Mesendoderm (in vitro differentiated cells): ENCODE measurements at regions not wholly inside any gene's neighbourhood (a gene's known extent, or its start where the extent isn't known, plus 50 kb on each side); places are given as distances from the start of the nearest gene placed in this dataset.

Source experiments
- DNase-seq: peaks from one replicate; pipeline ENCODE4 v3.0.0; 2013
- H2AK5ac ChIP-seq: 2 replicates; pipeline ENCODE4 v1.6.1; 2013; ENCODE audit warnings: low read length, inconsistent platforms
- H2BK120ac ChIP-seq: 2 replicates; pipeline ENCODE4 v1.6.1; 2013; ENCODE audit warnings: low read depth, mild to moderate bottlenecking, low read length, moderate library complexity, mixed read lengths
- H2BK15ac ChIP-seq: replicated peaks from 2 replicates; pipeline ENCODE4 v1.6.1; 2013; ENCODE audit warnings: low read depth, mild to moderate bottlenecking, moderate library complexity
- H2BK5ac ChIP-seq: 2 replicates; pipeline ENCODE4 v1.6.1; 2013; ENCODE audit warnings: low read length, inconsistent platforms
- H3K18ac ChIP-seq: 2 replicates; pipeline ENCODE4 v1.6.1; 2013; ENCODE audit warnings: mild to moderate bottlenecking, low read length, mixed read lengths
- H3K23ac ChIP-seq: one replicate; pipeline ENCODE4 v1.6.1; 2013; ENCODE audit warnings: low read length
- H3K27ac ChIP-seq: 2 replicates; pipeline ENCODE4 v1.5.1; 2013; ENCODE audit warnings: low read depth, mild to moderate bottlenecking, inconsistent platforms, low read length, moderate library complexity
- H3K27me3 ChIP-seq: 2 replicates; pipeline ENCODE4 v1.6.1; 2013; ENCODE audit warnings: low read length, control low read depth, mild to moderate bottlenecking, inconsistent platforms; ENCODE audit not compliant: insufficient read depth, poor library complexity
- H3K36me3 ChIP-seq: 2 replicates; pipeline ENCODE4 v1.6.1; 2013; ENCODE audit warnings: low read length, inconsistent platforms; ENCODE audit not compliant: control insufficient read depth, insufficient read depth
- H3K4ac ChIP-seq: one replicate; pipeline ENCODE4 v1.6.1; 2013; ENCODE audit warnings: low read depth, mild to moderate bottlenecking, low read length, moderate library complexity
- H3K4me1 ChIP-seq: 2 replicates; pipeline ENCODE4 v1.6.1; 2013; ENCODE audit warnings: low read depth, low read length, inconsistent platforms; ENCODE audit not compliant: control insufficient read depth
- H3K4me2 ChIP-seq: 2 replicates; pipeline ENCODE4 v1.6.1; 2013; ENCODE audit warnings: low read length
- H3K4me3 ChIP-seq: 2 replicates; pipeline ENCODE4 v1.5.1; 2013; ENCODE audit warnings: mild to moderate bottlenecking, low read length
- H3K56ac ChIP-seq: one replicate; pipeline ENCODE4 v1.6.1; 2013; ENCODE audit warnings: low read length
- H3K79me1 ChIP-seq: 2 replicates; pipeline ENCODE4 v1.6.1; 2013; ENCODE audit warnings: low read length, inconsistent platforms
- H3K79me2 ChIP-seq: 2 replicates; pipeline ENCODE4 v1.6.1; 2013; ENCODE audit warnings: mild to moderate bottlenecking, low read length; ENCODE audit not compliant: control insufficient read depth, insufficient read depth
- H3K9ac ChIP-seq: 2 replicates; pipeline ENCODE4 v1.6.1; 2013; ENCODE audit warnings: low read length, inconsistent platforms
- H4K5ac ChIP-seq: one replicate; pipeline ENCODE4 v1.6.1; 2013; ENCODE audit warnings: low read length
- H4K8ac ChIP-seq: one replicate; pipeline ENCODE4 v1.6.1; 2013; ENCODE audit warnings: low read depth, mild to moderate bottlenecking, control low read depth, low read length, moderate library complexity
- WGBS: extraction: QIAGEN DNeasy Blood & Tissue Kit; methylation state at CpG from one replicate; pipeline ENCODE4 v1.1.7; 2013; ENCODE audit warnings: low lambda C conversion rate, missing lambda C conversion rate; ENCODE audit not compliant: insufficient coverage; ENCODE audit errors: extremely low coverage; 5-methylcytosine and 5-hydroxymethylcytosine counted together

DNA sequence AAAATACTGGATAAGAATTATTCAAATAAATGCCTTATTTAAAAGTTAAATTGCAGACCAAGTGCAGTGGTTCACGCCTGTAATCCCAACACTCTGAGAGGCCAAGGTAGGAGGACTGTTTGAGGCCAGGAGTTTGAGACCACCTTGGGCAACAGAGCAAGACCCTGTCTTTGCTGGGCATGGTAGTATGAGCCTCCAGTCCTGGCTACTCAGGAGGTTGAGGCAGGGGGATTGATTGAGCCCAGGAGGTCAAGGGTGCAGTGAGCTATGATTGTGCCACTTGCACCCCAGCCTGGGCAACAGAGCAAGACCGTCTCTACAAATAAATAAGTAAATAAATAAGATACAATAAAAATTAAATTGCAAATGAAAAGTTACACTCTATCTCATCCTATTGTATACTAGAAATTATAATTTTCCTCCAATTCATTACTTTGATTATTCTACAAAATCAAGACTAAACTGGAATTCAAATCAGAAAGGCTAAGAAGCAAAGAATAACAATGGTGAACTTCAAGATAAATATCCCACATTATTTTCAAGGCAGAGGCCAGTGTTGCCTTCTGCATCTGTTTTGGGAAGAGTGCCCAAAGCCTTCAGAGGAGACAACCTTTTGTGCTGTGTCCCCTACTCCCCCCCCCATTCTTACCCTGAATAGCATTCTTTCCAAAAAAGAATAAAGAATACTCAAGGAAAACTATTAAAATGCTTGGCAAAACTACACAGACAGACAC, 73.3 kb upstream of the IRF2BP2 start:
- no peak for DNase-seq
- no peak overlapping the region for H3K27ac ChIP-seq
- no peak overlapping the region for H2AK5ac ChIP-seq
- no peak overlapping the region for H2BK120ac ChIP-seq
- H2BK5ac ChIP-seq, result no peak overlapping the region
- no peak overlapping the region for H3K23ac ChIP-seq
- peak overlapping the region; percentile 20 for H3K4ac ChIP-seq
- H2BK15ac ChIP-seq, result no peak overlapping the region
- H3K4me2 ChIP-seq, result no peak overlapping the region
- H3K27me3 ChIP-seq, result no peaks in the 10 kb centered on the region
- no peaks in the 10 kb centered on the region for H3K36me3 ChIP-seq
- H3K79me2 ChIP-seq, result no peaks in the 10 kb centered on the region
- H4K8ac ChIP-seq, result no peak overlapping the region
- no peak overlapping the region for H3K4me3 ChIP-seq
- no peaks in the 10 kb centered on the region for H3K79me1 ChIP-seq
- H3K56ac ChIP-seq, result no peak overlapping the region
- WGBS, result no CpG with 5 or more reads among the region's 2 CpGs
- no peak overlapping the region for H3K18ac ChIP-seq
- no peak overlapping the region for H4K5ac ChIP-seq
- H3K4me1 ChIP-seq, result peaks cover 2% of the 10 kb centered on the region
- no peak overlapping the region for H3K9ac ChIP-seq

GRCh38 chr1:234681990-234682389, 72.0 kb upstream of the IRF2BP2 start:
- no peak overlapping the region for H3K9ac ChIP-seq
- H4K8ac ChIP-seq, result no peak overlapping the region
- no peak for DNase-seq
- no peak overlapping the region for H3K4me3 ChIP-seq
- H2AK5ac ChIP-seq, result no peak overlapping the region
- no peak overlapping the region for H3K4ac ChIP-seq
- no peaks in the 10 kb centered on the region for H3K27me3 ChIP-seq
- no peaks in the 10 kb centered on the region for H3K36me3 ChIP-seq
- no peak overlapping the region for H2BK5ac ChIP-seq
- no CpG with 5 or more reads among the region's 2 CpGs for WGBS
- no peak overlapping the region for H2BK120ac ChIP-seq
- no peak overlapping the region for H3K4me2 ChIP-seq
- H2BK15ac ChIP-seq, result no peak overlapping the region
- H3K18ac ChIP-seq, result no peak overlapping the region
- no peak overlapping the region for H4K5ac ChIP-seq
- no peaks in the 10 kb centered on the region for H3K79me1 ChIP-seq
- H3K56ac ChIP-seq, result no peak overlapping the region
- H3K23ac ChIP-seq, result no peak overlapping the region
- no peaks in the 10 kb centered on the region for H3K79me2 ChIP-seq
- H3K27ac ChIP-seq, result no peak overlapping the region
- peaks cover 2% of the 10 kb centered on the region for H3K4me1 ChIP-seq

- H3K23ac ChIP-seq, result no peak overlapping the region
- no peak overlapping the region for H3K18ac ChIP-seq
- no peak overlapping the region for H4K8ac ChIP-seq
- H2BK5ac ChIP-seq, result no peak overlapping the region
- no peak overlapping the region for H3K56ac ChIP-seq
- H2AK5ac ChIP-seq, result no peak overlapping the region
- no peak for DNase-seq
- H3K4me3 ChIP-seq, result no peak overlapping the region
- no peak overlapping the region for H3K4ac ChIP-seq
- no peak overlapping the region for H2BK15ac ChIP-seq
- H3K4me1 ChIP-seq, result peaks cover 2% of the 10 kb centered on the region
- H2BK120ac ChIP-seq, result no peak overlapping the region
- no peaks in the 10 kb centered on the region for H3K79me1 ChIP-seq
- no peak overlapping the region for H3K27ac ChIP-seq
- no CpG with 5 or more reads among the region's 3 CpGs for WGBS
- no peaks in the 10 kb centered on the region for H3K79me2 ChIP-seq
- no peaks in the 10 kb centered on the region for H3K36me3 ChIP-seq
- no peaks in the 10 kb centered on the region for H3K27me3 ChIP-seq
- no peak overlapping the region for H3K4me2 ChIP-seq
- H4K5ac ChIP-seq, result no peak overlapping the region
- H3K9ac ChIP-seq, result no peak overlapping the region
Measured at GRCh38 chr1:234681065-234681464, 71.1 kb upstream of the IRF2BP2 start.

DNA sequence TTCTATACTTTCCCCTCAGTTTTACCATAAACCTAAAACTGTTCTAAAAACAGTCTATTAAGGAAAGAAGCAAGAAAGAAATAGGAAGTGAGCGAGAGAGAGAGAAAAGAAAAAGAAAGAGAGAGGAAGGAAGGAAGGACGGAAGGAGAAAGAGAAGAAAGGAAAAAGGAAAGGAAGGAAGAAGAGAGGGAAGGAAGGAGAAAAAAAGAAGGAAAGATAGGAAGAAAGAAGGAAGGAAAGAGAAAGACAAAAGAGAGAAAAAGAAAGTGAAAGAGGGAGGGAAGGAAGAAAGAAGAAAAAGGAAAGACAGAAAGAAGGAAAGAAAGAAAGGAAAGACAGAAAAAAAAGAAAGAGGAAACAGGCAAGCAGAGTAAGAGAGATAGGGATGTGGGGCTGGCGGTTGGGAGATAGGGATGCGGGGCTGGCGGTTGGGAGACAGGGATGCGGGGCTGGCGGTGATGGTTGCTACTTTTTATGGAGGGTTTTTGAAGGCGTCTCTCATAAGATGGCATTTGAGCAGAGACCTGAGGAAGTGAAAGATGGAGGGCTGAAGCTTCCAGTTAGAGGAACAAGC, 70.4 kb upstream of the IRF2BP2 start:
- no peaks in the 10 kb centered on the region for H3K79me2 ChIP-seq
- H3K56ac ChIP-seq, result no peak overlapping the region
- H4K5ac ChIP-seq, result no peak overlapping the region
- no peak for DNase-seq
- H3K79me1 ChIP-seq, result no peaks in the 10 kb centered on the region
- H2BK120ac ChIP-seq, result no peak overlapping the region
- H3K4me3 ChIP-seq, result no peak overlapping the region
- H3K9ac ChIP-seq, result no peak overlapping the region
- no peaks in the 10 kb centered on the region for H3K36me3 ChIP-seq
- no peak overlapping the region for H2BK15ac ChIP-seq
- peaks cover 2% of the 10 kb centered on the region for H3K4me1 ChIP-seq
- no peak overlapping the region for H3K27ac ChIP-seq
- no peak overlapping the region for H3K4ac ChIP-seq
- no peak overlapping the region for H2AK5ac ChIP-seq
- no peak overlapping the region for H3K4me2 ChIP-seq
- H3K18ac ChIP-seq, result no peak overlapping the region
- 100% methylated on average over 2 of the region's 8 CpGs for WGBS
- no peak overlapping the region for H3K23ac ChIP-seq
- no peaks in the 10 kb centered on the region for H3K27me3 ChIP-seq
- no peak overlapping the region for H2BK5ac ChIP-seq
- no peak overlapping the region for H4K8ac ChIP-seq

- no peak overlapping the region for H2BK120ac ChIP-seq
- H3K27ac ChIP-seq, result no peak overlapping the region
- H3K4me1 ChIP-seq, result no peaks in the 10 kb centered on the region
- no peak overlapping the region for H2BK15ac ChIP-seq
- peak overlapping the region; percentile 39 for H3K4me2 ChIP-seq
- no peaks in the 10 kb centered on the region for H3K27me3 ChIP-seq
- peak; percentile 88 for DNase-seq
- H3K18ac ChIP-seq, result peak overlapping the region; percentile 35
- no peak overlapping the region for H2AK5ac ChIP-seq
- no peak overlapping the region for H3K4me3 ChIP-seq
- H3K79me2 ChIP-seq, result no peaks in the 10 kb centered on the region
- no peaks in the 10 kb centered on the region for H3K79me1 ChIP-seq
- WGBS, result no CpG with 5 or more reads among the region's 13 CpGs
- peak overlapping the region; percentile 54 for H3K9ac ChIP-seq
- no peaks in the 10 kb centered on the region for H3K36me3 ChIP-seq
- no peak overlapping the region for H3K23ac ChIP-seq
- peak overlapping the region; percentile 89 for H4K8ac ChIP-seq
- peak overlapping the region; percentile 35 for H4K5ac ChIP-seq
- no peak overlapping the region for H3K4ac ChIP-seq
- peak overlapping the region; percentile 74 for H3K56ac ChIP-seq
- no peak overlapping the region for H2BK5ac ChIP-seq
Measured at GRCh38 chr1:234676103-234676594, 66.2 kb upstream of the IRF2BP2 start.
